ENCODE measurements at regions not wholly inside any gene's neighbourhood (a gene's known extent, or its start where the extent isn't known, plus 50 kb on each side); places are given as distances from the start of the nearest gene placed in this dataset.

DNA sequence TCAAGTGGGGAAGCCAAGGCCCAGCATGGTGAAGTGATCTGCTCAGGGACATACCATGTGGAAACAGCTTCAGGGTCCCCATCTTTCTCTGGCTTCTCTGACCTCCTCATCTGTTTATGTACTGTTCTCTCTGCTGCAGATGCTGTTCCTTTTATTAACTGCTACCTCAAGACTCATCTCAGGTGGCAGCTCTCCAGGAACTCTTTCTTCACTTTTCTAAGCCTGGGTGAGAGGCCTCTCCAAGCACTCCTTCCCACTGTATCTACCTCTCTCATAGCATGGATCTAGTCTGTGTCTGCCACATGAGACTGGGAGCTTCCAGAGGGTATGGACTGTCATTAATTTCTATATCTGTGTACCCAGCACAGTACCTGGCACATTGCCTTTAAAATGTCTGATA, 73.4 kb upstream of the PPM1J start:
- H3K36me3 ChIP-seq (ENCODE audit: control insufficient read depth in 2 of 3, insufficient read depth in 3 of 3, low read length in 3 of 3): no peaks in the 10 kb centered on the region
- no peak overlapping the region for H3K4me3 ChIP-seq (ENCODE audit: low read length in 3 of 3)
- DNase-seq (no peak), FAIRE-seq (no peak)
- H3K27ac ChIP-seq (ENCODE audit: low read depth in 2 of 2, low read length in 2 of 2): no peak overlapping the region
- H3K9me3 ChIP-seq (ENCODE audit: control insufficient read depth in 2 of 3, insufficient read depth in 1 of 3, low read length in 3 of 3): no peaks in the 10 kb centered on the region
- H3K9ac ChIP-seq (ENCODE audit: low read length in 3 of 3): no peak overlapping the region
- H3K4me1 ChIP-seq (ENCODE audit: control insufficient read depth in 2 of 3, insufficient read depth in 2 of 3, low read depth in 1 of 3, low read length in 3 of 3): no peaks in the 10 kb centered on the region
- TF ChIP-seq, protein P1, sequence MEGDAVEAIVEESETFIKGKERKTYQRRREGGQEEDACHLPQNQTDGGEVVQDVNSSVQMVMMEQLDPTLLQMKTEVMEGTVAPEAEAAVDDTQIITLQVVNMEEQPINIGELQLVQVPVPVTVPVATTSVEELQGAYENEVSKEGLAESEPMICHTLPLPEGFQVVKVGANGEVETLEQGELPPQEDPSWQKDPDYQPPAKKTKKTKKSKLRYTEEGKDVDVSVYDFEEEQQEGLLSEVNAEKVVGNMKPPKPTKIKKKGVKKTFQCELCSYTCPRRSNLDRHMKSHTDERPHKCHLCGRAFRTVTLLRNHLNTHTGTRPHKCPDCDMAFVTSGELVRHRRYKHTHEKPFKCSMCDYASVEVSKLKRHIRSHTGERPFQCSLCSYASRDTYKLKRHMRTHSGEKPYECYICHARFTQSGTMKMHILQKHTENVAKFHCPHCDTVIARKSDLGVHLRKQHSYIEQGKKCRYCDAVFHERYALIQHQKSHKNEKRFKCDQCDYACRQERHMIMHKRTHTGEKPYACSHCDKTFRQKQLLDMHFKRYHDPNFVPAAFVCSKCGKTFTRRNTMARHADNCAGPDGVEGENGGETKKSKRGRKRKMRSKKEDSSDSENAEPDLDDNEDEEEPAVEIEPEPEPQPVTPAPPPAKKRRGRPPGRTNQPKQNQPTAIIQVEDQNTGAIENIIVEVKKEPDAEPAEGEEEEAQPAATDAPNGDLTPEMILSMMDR (IDR thresholded peaks at IDR 0.05; ENCODE audit: borderline replicate concordance, extremely low read depth, insufficient read depth): no peak
- intact Hi-C loops (cut with DNase I): no loop called here
- H3K27me3 ChIP-seq (ENCODE audit: control insufficient read depth, insufficient read depth, low read length): no peaks in the 10 kb centered on the region

DNA sequence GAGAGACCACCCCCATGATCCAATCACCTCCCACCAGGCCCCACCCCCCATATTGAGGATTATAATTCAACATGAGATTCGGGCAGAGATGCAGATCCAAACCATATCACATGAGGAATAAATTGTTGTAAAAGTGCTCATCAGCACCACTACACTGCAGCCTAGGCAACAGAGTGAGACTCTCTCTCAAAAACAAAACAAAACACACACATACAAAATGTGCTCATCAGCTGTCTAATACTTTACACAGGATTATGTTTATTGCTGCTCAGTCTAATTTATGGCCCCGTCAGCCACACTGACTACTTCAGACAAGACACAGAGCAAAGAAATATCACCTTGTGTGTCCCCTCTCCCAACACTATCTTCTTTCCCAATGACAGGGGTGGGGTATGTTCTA, 72.9 kb upstream of the PPM1J start:
- Histone ChIP-seq H3K27me3 (ENCODE audit: control insufficient read depth, insufficient read depth, low read length) (no peaks in the 10 kb centered on the region), H3K36me3 (ENCODE audit: control insufficient read depth in 2 of 3, insufficient read depth in 3 of 3, low read length in 3 of 3) (no peaks in the 10 kb centered on the region), H3K9me3 (ENCODE audit: control insufficient read depth in 2 of 3, insufficient read depth in 1 of 3, low read length in 3 of 3) (no peaks in the 10 kb centered on the region), H3K4me3 (ENCODE audit: low read length in 3 of 3) (no peak overlapping the region), H3K9ac (ENCODE audit: low read length in 3 of 3) (no peak overlapping the region), H3K4me1 (ENCODE audit: control insufficient read depth in 2 of 3, insufficient read depth in 2 of 3, low read depth in 1 of 3, low read length in 3 of 3) (no peaks in the 10 kb centered on the region), H3K27ac (ENCODE audit: low read depth in 2 of 2, low read length in 2 of 2) (no peak overlapping the region)
- TF ChIP-seq, protein P1 (IDR thresholded peaks at IDR 0.05; ENCODE audit: borderline replicate concordance, extremely low read depth, insufficient read depth): no peak
- DNase-seq: no peak
- intact Hi-C loops (cut with DNase I): no loop called here
- no peak for FAIRE-seq

DNA sequence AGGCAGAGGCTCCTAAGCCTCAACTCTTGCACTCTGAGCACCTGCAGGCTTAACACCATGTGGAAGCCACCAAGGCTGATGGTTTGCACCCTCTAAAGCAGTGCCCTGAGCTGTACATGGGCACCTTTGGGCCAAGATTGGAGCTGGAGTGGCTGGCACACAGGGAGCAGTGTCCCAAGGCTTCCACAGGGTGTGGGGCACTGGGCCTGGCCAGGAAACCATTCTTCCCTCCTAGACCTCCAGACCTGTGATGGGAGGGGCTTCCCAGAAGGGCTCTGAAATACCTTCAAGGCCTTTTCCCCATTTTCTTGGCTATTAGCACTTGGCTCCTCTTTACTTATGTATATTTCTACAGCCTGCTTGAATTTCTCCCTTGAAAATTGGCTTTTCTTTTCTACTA, 67.9 kb upstream of the PPM1J start:
- intact Hi-C loops (cut with DNase I): no loop called here
- DNase-seq: no peak
- no peak overlapping the region for H3K4me3 ChIP-seq (ENCODE audit: low read length in 3 of 3)
- no peak overlapping the region for H3K9ac ChIP-seq (ENCODE audit: low read length in 3 of 3)
- no peaks in the 10 kb centered on the region for H3K36me3 ChIP-seq (ENCODE audit: control insufficient read depth in 2 of 3, insufficient read depth in 3 of 3, low read length in 3 of 3)
- no peaks in the 10 kb centered on the region for H3K27me3 ChIP-seq (ENCODE audit: control insufficient read depth, insufficient read depth, low read length)
- no peak overlapping the region for H3K27ac ChIP-seq (ENCODE audit: low read depth in 2 of 2, low read length in 2 of 2)
- TF ChIP-seq, protein P1 (IDR thresholded peaks at IDR 0.05; ENCODE audit: borderline replicate concordance, extremely low read depth, insufficient read depth): no peak
- FAIRE-seq: no peak
- H3K4me1 ChIP-seq (ENCODE audit: control insufficient read depth in 2 of 3, insufficient read depth in 2 of 3, low read depth in 1 of 3, low read length in 3 of 3): no peaks in the 10 kb centered on the region
- H3K9me3 ChIP-seq (ENCODE audit: control insufficient read depth in 2 of 3, insufficient read depth in 1 of 3, low read length in 3 of 3): no peaks in the 10 kb centered on the region
